Activated CD4-positive, alpha-beta memory T cell treated with anti-CD3 and anti-CD28 coated beads for 36 hours (primary cell): ENCODE measurements at regions not wholly inside any gene's neighbourhood (a gene's known extent, or its start where the extent isn't known, plus 50 kb on each side); places are given as distances from the start of the nearest gene placed in this dataset.
A peak's percentile ranks its signal among the peaks of the same experiment; 100 is the strongest.

Experiments used
- CTCF ChIA-PET: fragments of 350-600 bp; sonication (Branson Sonifier 250); formaldehyde crosslinking; loops from one replicate; lab custom pipeline; 2021; ENCODE audit warnings: antibody characterized with exemption, inconsistent platforms; lab: Charles Lee
- POLR2A ChIA-PET: fragments of 350-600 bp; sonication (Branson Sonifier 250); formaldehyde crosslinking; loops from one replicate; lab custom pipeline; 2021; ENCODE audit warnings: antibody characterized with exemption; lab: Charles Lee
- DNase-seq: peaks from one replicate; pipeline ENCODE4 v3.0.0-alpha.2; 2020
- H3K27ac Mint-ChIP-seq: one replicate; pipeline ENCODE4 v1.8.0; 2021; ENCODE audit warnings: mixed read lengths
- H3K27me3 Mint-ChIP-seq: one replicate; pipeline ENCODE4 v1.8.0; 2021; ENCODE audit warnings: mixed read lengths
- H3K36me3 Mint-ChIP-seq: one replicate; pipeline ENCODE4 v1.8.0; 2021; ENCODE audit warnings: mixed read lengths
- H3K4me1 Mint-ChIP-seq: one replicate; pipeline ENCODE4 v1.8.0; 2021; ENCODE audit warnings: low read depth, mixed read lengths
- H3K4me3 Mint-ChIP-seq: one replicate; pipeline ENCODE4 v1.8.0; 2021; ENCODE audit warnings: mild to moderate bottlenecking, mixed read lengths
- H3K9me3 Mint-ChIP-seq: one replicate; pipeline ENCODE4 v1.8.0; 2021; ENCODE audit warnings: mixed read lengths
- intact Hi-C: fragments of 100-400 bp; cut with micrococcal nuclease; formaldehyde crosslinking; loops from one replicate; pipeline ENCODE4 v1.15.1; 2023

DNA sequence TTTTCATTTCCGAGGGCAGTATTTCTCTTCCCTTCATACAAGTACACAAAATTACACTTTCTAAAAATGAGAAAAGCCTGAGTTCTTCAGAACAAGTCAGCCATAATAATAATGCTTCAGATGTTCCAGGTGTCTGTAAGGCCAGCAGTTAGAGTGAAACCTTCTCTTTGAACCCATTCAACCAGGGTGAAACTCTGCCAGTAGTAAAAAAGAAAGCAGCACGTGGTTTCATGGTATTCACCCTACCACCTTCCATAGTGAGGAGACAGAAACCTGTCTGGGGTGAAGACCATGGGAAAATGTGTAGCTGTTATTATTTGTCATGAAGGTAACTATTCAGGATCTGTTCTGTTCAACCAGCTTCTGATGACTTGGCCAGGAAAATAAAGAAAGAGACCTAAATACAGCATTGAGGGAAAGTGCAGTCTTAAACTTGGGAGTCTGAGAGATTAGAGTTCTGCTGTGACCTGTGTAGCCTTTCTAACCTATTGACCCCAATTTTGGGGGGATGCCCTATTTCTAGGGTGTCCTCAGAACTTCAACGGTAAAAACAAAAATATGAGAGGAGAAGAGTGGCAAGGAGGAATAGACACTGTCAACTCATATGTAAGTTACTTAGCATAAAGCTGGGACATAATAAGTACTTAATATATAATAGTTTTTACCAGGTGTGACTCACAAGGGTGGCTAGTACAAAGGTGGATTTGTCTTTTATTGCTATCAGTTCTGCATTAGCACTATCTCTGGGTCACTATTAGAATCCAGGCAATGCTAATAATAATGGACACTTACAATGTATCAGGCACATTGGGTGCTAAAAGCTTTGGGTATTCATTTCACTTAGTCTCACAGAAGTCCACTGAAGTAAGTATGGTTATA is 70.0 kb upstream of the TNFSF4 start:
- ChIA-PET CTCF (interaction anchor here (0.6 to 1.7 kb wide), 3 partner anchors 20 to 637 kb away, joined by 3 to 4 read pairs (median 3); no protein-coding TSS in a partner anchor), POLR2A (no interaction called here)
- H3K4me1 Mint-ChIP-seq, result peaks cover 7% of the 10 kb centered on the region
- H3K27ac Mint-ChIP-seq, result no peak overlapping the region
- no peaks in the 10 kb centered on the region for H3K27me3 Mint-ChIP-seq
- intact Hi-C loops, result no loop called here
- DNase-seq, result no peak
- H3K4me3 Mint-ChIP-seq, result no peak overlapping the region
- no peaks in the 10 kb centered on the region for H3K9me3 Mint-ChIP-seq
- no peaks in the 10 kb centered on the region for H3K36me3 Mint-ChIP-seq

DNA sequence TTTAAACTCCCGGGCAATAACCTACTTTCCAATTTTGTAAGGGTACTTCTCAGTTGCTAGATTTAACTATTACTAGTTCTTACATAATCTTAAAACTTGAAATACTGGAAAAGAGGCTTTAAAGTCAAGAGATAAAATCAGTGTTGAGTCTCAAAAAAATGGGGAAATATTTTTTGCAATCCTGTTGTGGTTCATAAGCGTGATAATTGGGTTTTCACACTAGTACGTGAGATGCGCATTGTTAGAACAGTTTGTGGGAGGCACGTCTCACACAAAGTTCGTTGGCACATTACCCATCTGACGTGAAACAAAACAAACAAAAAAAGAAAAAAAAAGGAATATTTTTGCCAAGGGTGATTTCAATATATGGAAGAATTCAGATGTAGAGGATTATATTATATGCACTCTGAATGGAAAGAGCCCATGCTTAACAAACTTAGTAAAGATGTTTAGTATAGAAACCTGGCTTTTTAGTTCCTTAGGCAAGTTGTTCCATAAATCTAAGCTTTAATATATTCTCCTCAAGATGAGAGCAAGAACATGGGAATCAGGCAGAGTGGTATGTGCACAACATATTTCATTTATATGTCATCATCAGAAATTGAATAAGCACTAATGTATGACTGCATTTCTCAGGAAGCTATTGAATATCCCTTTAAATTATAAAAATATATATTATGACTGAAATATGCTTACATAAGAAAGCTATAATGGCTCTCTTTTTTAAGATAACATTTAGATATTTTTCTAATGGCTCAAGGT is 73.9 kb upstream of the TNFSF4 start:
- no peak overlapping the region for H3K4me3 Mint-ChIP-seq
- ChIA-PET POLR2A (no interaction called here), CTCF (no interaction called here)
- no peak overlapping the region for H3K27ac Mint-ChIP-seq
- no peaks in the 10 kb centered on the region for H3K36me3 Mint-ChIP-seq
- no peaks in the 10 kb centered on the region for H3K9me3 Mint-ChIP-seq
- peaks cover 6% of the 10 kb centered on the region for H3K4me1 Mint-ChIP-seq
- DNase-seq, result no peak
- intact Hi-C loops, result no loop called here
- no peaks in the 10 kb centered on the region for H3K27me3 Mint-ChIP-seq

GRCh38 chr1:173285048-173285447 is 77.9 kb upstream of the TNFSF4 start:
- no peaks in the 10 kb centered on the region for H3K36me3 Mint-ChIP-seq
- no peaks in the 10 kb centered on the region for H3K27me3 Mint-ChIP-seq
- no peaks in the 10 kb centered on the region for H3K4me1 Mint-ChIP-seq
- H3K27ac Mint-ChIP-seq, result no peak overlapping the region
- CTCF ChIA-PET, result no interaction called here
- intact Hi-C loops, result no loop called here
- H3K9me3 Mint-ChIP-seq, result no peaks in the 10 kb centered on the region
- POLR2A ChIA-PET, result no interaction called here
- DNase-seq, result no peak
- no peak overlapping the region for H3K4me3 Mint-ChIP-seq

DNA sequence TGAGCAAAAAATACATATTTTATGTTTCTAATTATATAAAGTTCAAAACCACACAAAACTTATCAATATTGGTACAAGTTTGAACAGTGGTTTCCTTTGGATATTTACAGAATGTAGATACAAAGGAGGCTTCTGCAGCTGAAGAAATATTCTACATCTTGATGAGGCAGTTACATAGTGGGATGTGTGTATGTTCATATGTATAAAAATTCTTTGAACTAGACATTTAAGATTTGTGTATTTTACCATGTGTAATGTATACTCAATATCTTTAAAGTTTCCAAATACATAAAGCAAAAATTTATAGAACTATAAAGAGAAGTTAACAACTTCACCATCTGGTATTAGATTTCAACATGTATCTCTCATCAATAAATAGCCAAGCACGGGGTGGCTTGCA is 80.7 kb upstream of the TNFSF4 start:
- no peak overlapping the region for H3K27ac Mint-ChIP-seq
- CTCF ChIA-PET, result no interaction called here

DNA sequence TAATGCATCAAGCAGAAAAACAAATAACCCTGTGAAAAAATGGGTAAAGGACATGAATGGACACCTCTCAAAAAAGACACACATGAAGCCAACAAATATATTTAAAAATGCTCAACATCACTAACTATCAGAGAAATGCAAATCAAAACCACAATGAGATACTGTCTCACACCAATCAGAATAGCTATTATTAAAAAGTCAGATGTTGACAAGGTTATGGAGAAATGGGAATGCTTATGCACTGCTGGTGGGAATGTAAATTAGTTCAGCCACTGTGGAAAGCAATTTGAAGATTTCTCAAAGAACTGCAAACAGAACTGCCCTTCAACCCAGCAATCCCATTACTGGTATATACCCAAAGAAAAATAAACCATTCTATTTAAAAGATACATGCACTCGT is 86.6 kb upstream of the TNFSF4 start:
- POLR2A ChIA-PET, result no interaction called here
- Mint-ChIP-seq H3K4me1 (peaks cover 30% of the 10 kb centered on the region), H3K27me3 (no peaks in the 10 kb centered on the region), H3K9me3 (peaks cover 6% of the 10 kb centered on the region), H3K27ac (no peak overlapping the region), H3K4me3 (no peak overlapping the region), H3K36me3 (no peaks in the 10 kb centered on the region)
- intact Hi-C loops, result no loop called here
- CTCF ChIA-PET, result no interaction called here
- DNase-seq, result no peak

More for the DNA sequence above, 80.7 kb upstream of the TNFSF4 start:
- Mint-ChIP-seq H3K9me3 (peaks cover 6% of the 10 kb centered on the region), H3K4me3 (no peak overlapping the region), H3K4me1 (no peaks in the 10 kb centered on the region), H3K36me3 (no peaks in the 10 kb centered on the region), H3K27me3 (no peaks in the 10 kb centered on the region)
- intact Hi-C loops, result no loop called here
- POLR2A ChIA-PET, result no interaction called here
- no peak for DNase-seq

DNA sequence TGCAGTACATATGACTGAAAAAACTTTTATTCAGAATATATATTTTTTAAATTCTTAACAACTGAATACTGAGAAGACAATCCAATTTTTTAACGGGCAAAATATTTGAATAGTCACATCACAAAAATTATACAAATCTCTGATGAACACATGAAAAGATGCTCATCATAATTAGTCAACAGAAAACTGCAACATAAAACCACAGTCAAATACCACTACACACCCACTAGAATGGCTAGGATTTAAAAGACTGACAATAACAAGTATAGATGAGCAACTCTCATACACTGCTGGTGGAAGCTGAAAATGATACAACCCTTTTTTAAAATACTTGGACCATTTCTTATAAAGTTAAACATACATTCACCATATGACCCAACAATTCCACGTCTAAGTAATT is 87.7 kb upstream of the TNFSF4 start:
- no peak overlapping the region for H3K4me3 Mint-ChIP-seq
- no peak overlapping the region for H3K27ac Mint-ChIP-seq
- intact Hi-C loops, result loop anchor here (5.0 kb wide), 4 partner anchors 73 to 548 kb away; no protein-coding TSS in a partner anchor
- peaks cover 1% of the 10 kb centered on the region for H3K27me3 Mint-ChIP-seq
- no peaks in the 10 kb centered on the region for H3K36me3 Mint-ChIP-seq
- CTCF ChIA-PET, result interaction anchor here (0.6 to 1.3 kb wide), 2 partner anchors 550 to 569 kb away, joined by 3 to 7 read pairs; no protein-coding TSS in a partner anchor
- H3K9me3 Mint-ChIP-seq, result peaks cover 6% of the 10 kb centered on the region
- POLR2A ChIA-PET, result no interaction called here
- H3K4me1 Mint-ChIP-seq, result peaks cover 34% of the 10 kb centered on the region
- DNase-seq, result no peak

- no peak for DNase-seq
- no peaks in the 10 kb centered on the region for H3K36me3 Mint-ChIP-seq
- H3K9me3 Mint-ChIP-seq, result peaks cover 6% of the 10 kb centered on the region
- CTCF ChIA-PET, result interaction anchor here (0.6 to 1.3 kb wide), 2 partner anchors 551 to 569 kb away, joined by 3 to 7 read pairs; no protein-coding TSS in a partner anchor
- peaks cover 1% of the 10 kb centered on the region for H3K27me3 Mint-ChIP-seq
- peaks cover 36% of the 10 kb centered on the region for H3K4me1 Mint-ChIP-seq
- POLR2A ChIA-PET, result no interaction called here
- H3K27ac Mint-ChIP-seq, result no peak overlapping the region
- intact Hi-C loops, result loop anchor here (5.0 kb wide), 4 partner anchors 73 to 548 kb away; no protein-coding TSS in a partner anchor
- no peak overlapping the region for H3K4me3 Mint-ChIP-seq
Observed at GRCh38 chr1:173295391-173295790, 88.3 kb upstream of the TNFSF4 start.

- intact Hi-C loops, result loop anchor here (5.0 kb wide), 4 partner anchors 74 to 549 kb away; no protein-coding TSS in a partner anchor
- peaks cover 1% of the 10 kb centered on the region for H3K27me3 Mint-ChIP-seq
- H3K9me3 Mint-ChIP-seq, result peaks cover 6% of the 10 kb centered on the region
- H3K27ac Mint-ChIP-seq, result no peak overlapping the region
- peaks cover 39% of the 10 kb centered on the region for H3K4me1 Mint-ChIP-seq
- DNase-seq, result no peak
- H3K4me3 Mint-ChIP-seq, result no peak overlapping the region
- POLR2A ChIA-PET, result no interaction called here
- no peaks in the 10 kb centered on the region for H3K36me3 Mint-ChIP-seq
- CTCF ChIA-PET, result no interaction called here
Observed at GRCh38 chr1:173295995-173296394, 88.9 kb upstream of the TNFSF4 start.

GRCh38 chr1:173297798-173298391 is 90.8 kb upstream of the TNFSF4 start:
- ChIA-PET CTCF (interaction anchor here (0.6 to 1.6 kb wide), 4 partner anchors 43 to 553 kb away, joined by 3 to 5 read pairs (median 4); partner anchors contain the start of gene TNFSF4), POLR2A (interaction anchor here (0.6 to 1.4 kb wide), 4 partner anchors 92 to 519 kb away, joined by 3 to 6 read pairs (median 4); partner anchors contain the start of gene TNFSF4)
- peak; percentile 69 for DNase-seq
- no peaks in the 10 kb centered on the region for H3K36me3 Mint-ChIP-seq
- H3K4me1 Mint-ChIP-seq, result peaks cover 39% of the 10 kb centered on the region
- no peak overlapping the region for H3K4me3 Mint-ChIP-seq
- H3K27me3 Mint-ChIP-seq, result peaks cover 1% of the 10 kb centered on the region
- intact Hi-C loops, result loop anchor here (1.0 to 5.0 kb wide), 10 partner anchors 33 to 627 kb away; partner anchors contain the start of gene TNFSF4
- H3K27ac Mint-ChIP-seq, result no peak overlapping the region
- no peaks in the 10 kb centered on the region for H3K9me3 Mint-ChIP-seq

DNA sequence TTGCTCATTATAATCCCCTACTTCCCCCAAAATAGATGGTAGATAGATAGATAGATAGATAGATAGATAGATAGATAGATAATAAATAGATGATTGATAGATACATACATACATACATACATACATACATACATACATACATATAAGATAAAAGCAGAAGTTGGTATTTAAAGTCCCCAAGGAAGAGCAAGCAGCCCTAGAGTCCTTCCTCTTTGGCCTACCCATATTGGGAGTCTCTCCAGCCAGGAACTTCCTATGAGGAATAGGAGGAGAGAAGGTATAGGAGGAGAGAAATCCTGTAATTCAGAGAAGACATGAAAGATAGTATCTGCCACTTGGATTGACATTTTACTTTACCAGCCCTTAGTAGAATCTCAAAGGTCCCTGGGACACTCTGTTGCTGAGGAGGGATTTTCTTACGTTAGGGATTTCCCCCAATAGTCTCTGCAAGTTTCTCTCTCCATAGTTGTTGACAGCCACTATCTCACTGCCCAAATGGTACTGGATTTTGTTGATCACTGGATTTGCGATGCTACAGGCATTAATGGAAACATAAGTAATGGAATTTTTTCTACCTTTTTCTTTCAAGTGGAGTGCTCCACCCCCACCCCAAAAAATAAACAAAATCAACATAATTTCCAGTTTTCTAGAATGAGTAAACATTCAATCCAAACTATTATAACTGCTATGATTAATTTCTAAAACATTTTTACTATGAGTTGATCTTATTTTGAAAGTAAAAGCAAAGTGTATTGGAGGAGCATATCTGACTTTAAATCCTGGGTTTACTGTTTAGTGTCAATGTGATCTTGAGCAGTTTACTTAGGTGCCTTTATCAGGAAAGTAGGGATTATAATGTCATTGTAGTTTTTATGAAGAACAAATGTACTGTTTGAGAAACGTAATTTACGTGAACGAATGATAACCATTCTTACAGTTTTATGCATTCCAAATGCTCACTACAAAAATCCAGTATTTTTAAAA is 93.2 kb upstream of the TNFSF4 start:
- ChIA-PET CTCF (no interaction called here), POLR2A (no interaction called here)
- no peak overlapping the region for H3K27ac Mint-ChIP-seq
- DNase-seq, result no peak
- no peaks in the 10 kb centered on the region for H3K9me3 Mint-ChIP-seq
- peaks cover 1% of the 10 kb centered on the region for H3K27me3 Mint-ChIP-seq
- intact Hi-C loops, result no loop called here
- H3K4me3 Mint-ChIP-seq, result no peak overlapping the region
- H3K4me1 Mint-ChIP-seq, result peaks cover 36% of the 10 kb centered on the region
- H3K36me3 Mint-ChIP-seq, result no peaks in the 10 kb centered on the region

- no peaks in the 10 kb centered on the region for H3K36me3 Mint-ChIP-seq
- POLR2A ChIA-PET, result no interaction called here
- DNase-seq, result no peak
- intact Hi-C loops, result no loop called here
- H3K27me3 Mint-ChIP-seq, result peaks cover 1% of the 10 kb centered on the region
- H3K27ac Mint-ChIP-seq, result no peak overlapping the region
- H3K4me3 Mint-ChIP-seq, result no peak overlapping the region
- H3K4me1 Mint-ChIP-seq, result peaks cover 31% of the 10 kb centered on the region
- no peaks in the 10 kb centered on the region for H3K9me3 Mint-ChIP-seq
- CTCF ChIA-PET, result no interaction called here
Observed at GRCh38 chr1:173301507-173301906, 94.4 kb upstream of the TNFSF4 start.
